DMS114 treated with DMSO at 0.1 percent for 48 hours (cell line): ENCODE measurements at regions not wholly inside any gene's neighbourhood (a gene's known extent, or its start where the extent isn't known, plus 50 kb on each side); places are given as distances from the start of the nearest gene placed in this dataset.

ENCODE experiments used
- DNase-seq: peaks from one replicate; lab custom pipeline; 2025; ENCODE audit not compliant: unreplicated experiment; lab: John Stamatoyannopoulos, UW

- no peak for DNase-seq
These were observed 186.0 kb upstream of the MKI67 start for GRCh38 chr10:128312250-128312649.

GRCh38 chr10:128314686-128315085 lies 188.5 kb upstream of the MKI67 start:
- no peak for DNase-seq

GRCh38 chr10:128316121-128316726 lies 190.0 kb upstream of the MKI67 start:
- no peak for DNase-seq

- no peak for DNase-seq
These were observed 190.7 kb upstream of the MKI67 start for GRCh38 chr10:128316925-128317324.

- DNase-seq: no peak
These were observed 192.1 kb upstream of the MKI67 start for GRCh38 chr10:128318366-128318765.

GRCh38 chr10:128318913-128319312 lies 192.7 kb upstream of the MKI67 start:
- DNase-seq: no peak

GRCh38 chr10:128322106-128322505 lies 195.9 kb upstream of the MKI67 start:
- DNase-seq: no peak

GRCh38 chr10:128322950-128323349 lies 196.7 kb upstream of the MKI67 start:
- no peak for DNase-seq

- DNase-seq: peak; percentile 29
These were observed 198.0 kb upstream of the MKI67 start for GRCh38 chr10:128324058-128324827.

- DNase-seq: no peak
These were observed 199.6 kb upstream of the MKI67 start for GRCh38 chr10:128325788-128326187.

- DNase-seq: no peak
These were observed 200.0 kb upstream of the MKI67 start for GRCh38 chr10:128326251-128326650.

- no peak for DNase-seq
These were observed 200.6 kb upstream of the MKI67 start for GRCh38 chr10:128326851-128327250.

GRCh38 chr10:128336401-128336800 lies 210.2 kb upstream of the MKI67 start:
- DNase-seq: no peak

GRCh38 chr10:128337860-128338378 lies 211.7 kb upstream of the MKI67 start:
- DNase-seq: no peak

GRCh38 chr10:128338951-128339350 lies 212.7 kb upstream of the MKI67 start:
- DNase-seq: no peak

- DNase-seq: no peak
These were observed 213.5 kb upstream of the MKI67 start for GRCh38 chr10:128339753-128340152.

- no peak for DNase-seq
These were observed 219.1 kb upstream of the MKI67 start for GRCh38 chr10:128345353-128345752.

GRCh38 chr10:128360783-128361182 lies 234.6 kb upstream of the MKI67 start:
- DNase-seq: no peak

GRCh38 chr10:128361487-128361886 lies 235.3 kb upstream of the MKI67 start:
- no peak for DNase-seq

GRCh38 chr10:128362514-128362913 lies 236.3 kb upstream of the MKI67 start:
- DNase-seq: no peak

- no peak for DNase-seq
These were observed 238.4 kb upstream of the MKI67 start for GRCh38 chr10:128364631-128365030.

- no peak for DNase-seq
These were observed 239.0 kb upstream of the MKI67 start for GRCh38 chr10:128365156-128365725.
